Panc1 (cell line): ENCODE measurements at regions not wholly inside any gene's neighbourhood (a gene's known extent, or its start where the extent isn't known, plus 50 kb on each side); places are given as distances from the start of the nearest gene placed in this dataset.

Experiments
- ATAC-seq: fragments of 200-7000 bp; cut with Tn5 transposase; 2 replicates; pipeline ENCODE4 v1.9.1; 2020; ENCODE audit warnings: mild to moderate bottlenecking, moderate library complexity
- BruUV-seq: library from RNA; stranded (reverse); fragments of 400-500 nt; replicated peaks from 2 replicates; lab custom pipeline; 2021; lab: Mats Ljungman, UMichigan
- CTCF ChIA-PET: fragments of 300-600 bp; sonication (Branson Sonifier 250); formaldehyde crosslinking; loops from one replicate; lab custom pipeline; 2022; ENCODE audit warnings: antibody characterized with exemption; lab: Charles Lee
- POLR2A ChIA-PET: fragments of 300-600 bp; sonication (Branson Sonifier 250); formaldehyde crosslinking; loops from one replicate; lab custom pipeline; 2022; ENCODE audit warnings: antibody characterized with exemption; lab: Charles Lee
- DNase-seq: peaks from one replicate; pipeline ENCODE4 v3.0.0-alpha.2; 2010; ENCODE audit warnings: low read depth, low spot score
- H3K27ac ChIP-seq: 2 replicates; pipeline ENCODE4 v1.5.1; 2011; ENCODE audit warnings: mild to moderate bottlenecking, low read length, inconsistent platforms
- H3K27me3 ChIP-seq: fragments of 200-500 bp; sonication (Bioruptor generic); 2 replicates; pipeline ENCODE4 v1.6.0; 2014; ENCODE audit warnings: low read length, inconsistent platforms; ENCODE audit not compliant: control insufficient read depth, insufficient read depth
- H3K36me3 ChIP-seq: fragments of 200-500 bp; sonication (Bioruptor generic); 2 replicates; pipeline ENCODE4 v1.5.1; 2014; ENCODE audit warnings: inconsistent platforms, mild to moderate bottlenecking, low read length, moderate library complexity; ENCODE audit not compliant: control insufficient read depth, insufficient read depth
- H3K4me1 ChIP-seq: 2 replicates; pipeline ENCODE4 v1.5.1; 2011; ENCODE audit warnings: inconsistent platforms, mild to moderate bottlenecking, low read length, moderate library complexity; ENCODE audit not compliant: control insufficient read depth, insufficient read depth
- H3K4me3 ChIP-seq, 2 experiments: 2 replicates each; pipeline ENCODE4 v1.5.1; 2011 to 2012; ENCODE audit warnings: low read depth in 2 of 2, low read length in 2 of 2, mild to moderate bottlenecking in 2 of 2, inconsistent platforms in 1 of 2, moderate library complexity in 1 of 2
- H3K9me3 ChIP-seq: fragments of 200-500 bp; sonication (Bioruptor generic); 2 replicates; pipeline ENCODE4 v1.5.1; 2014; ENCODE audit warnings: low read depth, mild to moderate bottlenecking, inconsistent platforms, low read length, moderate library complexity; ENCODE audit not compliant: control insufficient read depth, insufficient read depth
- POLR2AphosphoS5 ChIP-seq: IDR thresholded peaks from 2 replicates; pipeline ENCODE4 v1.6.1; 2012; ENCODE audit warnings: mild to moderate bottlenecking, low read depth, low read length, moderate library complexity
- SIN3A ChIP-seq: IDR thresholded peaks from 2 replicates; pipeline ENCODE4 v1.6.1; 2012; ENCODE audit warnings: low read depth, mild to moderate bottlenecking, low read length, moderate library complexity, borderline replicate concordance; ENCODE audit not compliant: insufficient read depth
- TCF7L2 ChIP-seq: IDR thresholded peaks from 2 replicates; pipeline ENCODE4 v1.6.1; 2011; ENCODE audit warnings: mild to moderate bottlenecking, low read depth, low read length, inconsistent platforms
- in situ Hi-C: cut with HindIII; loops from 2 replicates; pipeline ENCODE4 v1.10.0; 2016; ENCODE audit warnings: low sequenced_read_pairs, low pct_unique_long_range_greater_than_20kb
- intact Hi-C: fragments of 100-400 bp; cut with micrococcal nuclease; formaldehyde crosslinking; loops from one replicate; pipeline ENCODE4 v1.10.0; 2022; ENCODE audit not compliant: unreplicated experiment
- TF ChIP-seq, protein P1 (sequence below): fragments of 450-650 bp; IDR thresholded peaks from 2 replicates; pipeline ENCODE4 v1.5.1; 2017; ENCODE audit warnings: mild to moderate bottlenecking
- TF ChIP-seq, protein P2 (sequence below), 2 experiments: IDR thresholded peaks; 2 replicates each; pipeline ENCODE4 v1.6.1; 2011 to 2012; ENCODE audit warnings: low read depth in 2 of 2, control low read depth in 1 of 2, low read length in 1 of 2, mild to moderate bottlenecking in 1 of 2, moderate library complexity in 1 of 2; ENCODE audit not compliant: insufficient read depth in 1 of 2

DNA sequence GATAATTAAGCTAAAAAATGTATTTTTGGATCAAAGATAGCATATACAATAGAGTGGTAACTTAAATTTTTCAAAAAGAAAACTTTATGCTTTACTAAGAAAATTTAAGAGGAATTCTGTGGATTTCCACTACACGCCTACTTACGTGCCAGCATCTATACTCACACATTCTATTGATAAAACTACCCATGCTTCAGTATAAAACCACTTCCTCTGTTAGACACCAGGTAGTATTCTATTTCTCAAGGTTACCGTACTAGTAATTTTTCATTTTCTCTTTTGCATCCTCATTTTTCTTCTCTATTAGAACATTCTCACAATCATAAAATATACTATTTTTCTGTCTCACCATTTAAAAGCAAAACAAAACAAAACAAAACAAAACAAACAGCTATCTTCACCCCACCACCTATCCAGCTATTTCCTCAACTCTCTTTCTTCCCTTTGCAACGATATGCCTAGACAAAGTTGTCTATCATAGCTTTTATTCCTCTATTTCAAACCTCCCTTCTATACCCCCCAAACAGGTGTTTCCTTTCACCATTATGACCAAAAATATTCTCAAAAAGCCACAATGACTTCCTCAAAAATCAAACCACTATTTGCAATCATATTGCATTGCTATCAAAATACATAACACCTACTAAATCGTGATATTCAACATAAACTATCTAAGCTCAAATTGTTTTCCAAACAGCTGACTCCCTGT is 1652.0 kb downstream of the MRPL39 start:
- TF ChIP-seq, protein P1, sequence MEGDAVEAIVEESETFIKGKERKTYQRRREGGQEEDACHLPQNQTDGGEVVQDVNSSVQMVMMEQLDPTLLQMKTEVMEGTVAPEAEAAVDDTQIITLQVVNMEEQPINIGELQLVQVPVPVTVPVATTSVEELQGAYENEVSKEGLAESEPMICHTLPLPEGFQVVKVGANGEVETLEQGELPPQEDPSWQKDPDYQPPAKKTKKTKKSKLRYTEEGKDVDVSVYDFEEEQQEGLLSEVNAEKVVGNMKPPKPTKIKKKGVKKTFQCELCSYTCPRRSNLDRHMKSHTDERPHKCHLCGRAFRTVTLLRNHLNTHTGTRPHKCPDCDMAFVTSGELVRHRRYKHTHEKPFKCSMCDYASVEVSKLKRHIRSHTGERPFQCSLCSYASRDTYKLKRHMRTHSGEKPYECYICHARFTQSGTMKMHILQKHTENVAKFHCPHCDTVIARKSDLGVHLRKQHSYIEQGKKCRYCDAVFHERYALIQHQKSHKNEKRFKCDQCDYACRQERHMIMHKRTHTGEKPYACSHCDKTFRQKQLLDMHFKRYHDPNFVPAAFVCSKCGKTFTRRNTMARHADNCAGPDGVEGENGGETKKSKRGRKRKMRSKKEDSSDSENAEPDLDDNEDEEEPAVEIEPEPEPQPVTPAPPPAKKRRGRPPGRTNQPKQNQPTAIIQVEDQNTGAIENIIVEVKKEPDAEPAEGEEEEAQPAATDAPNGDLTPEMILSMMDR, result no peak
- TF ChIP-seq SIN3A, result no peak
- TF ChIP-seq POLR2AphosphoS5, result no peak
- TF ChIP-seq, protein P2, sequence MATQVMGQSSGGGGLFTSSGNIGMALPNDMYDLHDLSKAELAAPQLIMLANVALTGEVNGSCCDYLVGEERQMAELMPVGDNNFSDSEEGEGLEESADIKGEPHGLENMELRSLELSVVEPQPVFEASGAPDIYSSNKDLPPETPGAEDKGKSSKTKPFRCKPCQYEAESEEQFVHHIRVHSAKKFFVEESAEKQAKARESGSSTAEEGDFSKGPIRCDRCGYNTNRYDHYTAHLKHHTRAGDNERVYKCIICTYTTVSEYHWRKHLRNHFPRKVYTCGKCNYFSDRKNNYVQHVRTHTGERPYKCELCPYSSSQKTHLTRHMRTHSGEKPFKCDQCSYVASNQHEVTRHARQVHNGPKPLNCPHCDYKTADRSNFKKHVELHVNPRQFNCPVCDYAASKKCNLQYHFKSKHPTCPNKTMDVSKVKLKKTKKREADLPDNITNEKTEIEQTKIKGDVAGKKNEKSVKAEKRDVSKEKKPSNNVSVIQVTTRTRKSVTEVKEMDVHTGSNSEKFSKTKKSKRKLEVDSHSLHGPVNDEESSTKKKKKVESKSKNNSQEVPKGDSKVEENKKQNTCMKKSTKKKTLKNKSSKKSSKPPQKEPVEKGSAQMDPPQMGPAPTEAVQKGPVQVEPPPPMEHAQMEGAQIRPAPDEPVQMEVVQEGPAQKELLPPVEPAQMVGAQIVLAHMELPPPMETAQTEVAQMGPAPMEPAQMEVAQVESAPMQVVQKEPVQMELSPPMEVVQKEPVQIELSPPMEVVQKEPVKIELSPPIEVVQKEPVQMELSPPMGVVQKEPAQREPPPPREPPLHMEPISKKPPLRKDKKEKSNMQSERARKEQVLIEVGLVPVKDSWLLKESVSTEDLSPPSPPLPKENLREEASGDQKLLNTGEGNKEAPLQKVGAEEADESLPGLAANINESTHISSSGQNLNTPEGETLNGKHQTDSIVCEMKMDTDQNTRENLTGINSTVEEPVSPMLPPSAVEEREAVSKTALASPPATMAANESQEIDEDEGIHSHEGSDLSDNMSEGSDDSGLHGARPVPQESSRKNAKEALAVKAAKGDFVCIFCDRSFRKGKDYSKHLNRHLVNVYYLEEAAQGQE (IDR thresholded peaks at IDR 0.05; ENCODE audit: insufficient read depth in 1 of 2, low read depth in 2 of 2, low read length in 1 of 2), result no peak
- no peak for TF ChIP-seq TCF7L2
- intact Hi-C loops, result no loop called here
- POLR2A ChIA-PET, result no interaction called here
- H3K27ac ChIP-seq, result no peak overlapping the region
- CTCF ChIA-PET, result no interaction called here
- H3K4me3 ChIP-seq, result no peak overlapping the region
- H3K27me3 ChIP-seq, result no peaks in the 10 kb centered on the region
- no peak for ATAC-seq
- no peaks in the 10 kb centered on the region for H3K9me3 ChIP-seq
- BruUV-seq, result no TSS peak
- in situ Hi-C loops, result no loop called here
- no peaks in the 10 kb centered on the region for H3K36me3 ChIP-seq
- no peak for DNase-seq
- H3K4me1 ChIP-seq, result no peaks in the 10 kb centered on the region

DNA sequence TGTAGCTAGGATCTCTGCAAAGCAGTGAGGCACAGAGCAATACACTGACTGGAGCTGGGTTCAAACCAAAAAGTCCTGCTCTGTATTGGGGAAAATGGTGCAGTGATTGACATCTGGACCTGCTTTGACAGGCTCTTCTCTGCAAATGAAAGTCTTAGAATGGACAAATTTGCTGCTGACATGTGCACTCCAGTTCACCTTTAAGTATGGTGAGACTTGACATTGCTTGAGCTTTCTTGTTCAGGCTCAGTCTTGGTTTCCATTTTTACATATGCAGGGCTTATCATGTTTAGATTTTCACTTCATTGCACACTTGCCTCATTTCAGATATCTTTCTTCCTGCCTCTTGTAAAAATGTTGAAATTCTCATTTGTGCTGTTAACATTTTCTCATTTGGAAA is 1655.0 kb downstream of the MRPL39 start:
- in situ Hi-C loops, result no loop called here
- ATAC-seq, result no peak
- H3K27ac ChIP-seq, result no peak overlapping the region
- intact Hi-C loops, result no loop called here
- POLR2A ChIA-PET, result no interaction called here
- TF ChIP-seq, protein P1, result no peak
- TF ChIP-seq, protein P2 (IDR thresholded peaks at IDR 0.05; ENCODE audit: insufficient read depth in 1 of 2, low read depth in 2 of 2, low read length in 1 of 2), result no peak
- no peak for TF ChIP-seq POLR2AphosphoS5
- TF ChIP-seq SIN3A, result no peak
- no peak for TF ChIP-seq TCF7L2
- H3K9me3 ChIP-seq, result no peaks in the 10 kb centered on the region
- no peaks in the 10 kb centered on the region for H3K36me3 ChIP-seq
- no peaks in the 10 kb centered on the region for H3K4me1 ChIP-seq
- no peak for DNase-seq
- no peaks in the 10 kb centered on the region for H3K27me3 ChIP-seq
- CTCF ChIA-PET, result no interaction called here
- H3K4me3 ChIP-seq, result no peak overlapping the region
- BruUV-seq, result no TSS peak
